ENCODE measurements at regions not wholly inside any gene's neighbourhood (a gene's known extent, or its start where the extent isn't known, plus 50 kb on each side); places are given as distances from the start of the nearest gene placed in this dataset.

- H3K4me3 ChIP-seq, result no peak overlapping the region
- no peaks in the 10 kb centered on the region for H3K36me3 ChIP-seq
- H3K9me3 ChIP-seq, result no peaks in the 10 kb centered on the region
- ATAC-seq, result peak in 1 of 2 donors; percentile 25
- no peak for DNase-seq
- in situ Hi-C loops (cut with MboI; ENCODE audit: low sequenced_read_pairs in 4 of 4), result loop anchor here in 2 of 4 donors (10.0 kb wide), 2 partner anchors 69 to 79 kb away; no protein-coding TSS in a partner anchor
- peaks cover 22 to 42% of the 10 kb centered on the region in 2 donors for H3K4me1 ChIP-seq
- no peaks in the 10 kb centered on the region for H3K27me3 ChIP-seq
- TF ChIP-seq CTCF (IDR thresholded peaks at IDR 0.05 in 4 of 5, conservative IDR thresholded peaks at IDR 0.05 in 1 of 5) (no peak), POLR2A (IDR thresholded peaks at IDR 0.05) (no peak)
- H3K27ac ChIP-seq, result peak overlapping the region in 2 of 4 donors; percentile 62 to 78
- intact Hi-C loops (cut with DNase I; ENCODE audit: low total_unique reads), result no loop called here
Observed at GRCh38 chr2:111626037-111626864, 257.7 kb downstream of the ANAPC1 start.

GRCh38 chr2:111626865-111627163, 257.2 kb downstream of the ANAPC1 start:
- in situ Hi-C loops (cut with MboI; ENCODE audit: low sequenced_read_pairs in 4 of 4) (loop anchor here in 2 of 4 donors (10.0 kb wide), 2 partner anchors 68 to 78 kb away; no protein-coding TSS in a partner anchor), intact Hi-C loops (cut with DNase I; ENCODE audit: low total_unique reads) (no loop called here)
- Histone ChIP-seq H3K4me3 (no peak overlapping the region), H3K9me3 (no peaks in the 10 kb centered on the region), H3K27me3 (no peaks in the 10 kb centered on the region), H3K27ac (no peak overlapping the region), H3K36me3 (no peaks in the 10 kb centered on the region), H3K4me1 (peaks cover 22 to 42% of the 10 kb centered on the region in 2 donors)
- ATAC-seq (no peak), DNase-seq (no peak)
- TF ChIP-seq POLR2A (IDR thresholded peaks at IDR 0.05) (no peak), CTCF (IDR thresholded peaks at IDR 0.05 in 4 of 5, conservative IDR thresholded peaks at IDR 0.05 in 1 of 5) (no peak)

GRCh38 chr2:111627256-111627655, 256.7 kb downstream of the ANAPC1 start:
- Histone ChIP-seq H3K4me1 (peaks cover 21 to 39% of the 10 kb centered on the region in 2 donors), H3K4me3 (no peak overlapping the region), H3K9me3 (no peaks in the 10 kb centered on the region), H3K27ac (no peak overlapping the region), H3K27me3 (no peaks in the 10 kb centered on the region), H3K36me3 (no peaks in the 10 kb centered on the region)
- in situ Hi-C loops (cut with MboI; ENCODE audit: low sequenced_read_pairs in 4 of 4) (loop anchor here in 2 of 4 donors (10.0 kb wide), 2 partner anchors 68 to 78 kb away; no protein-coding TSS in a partner anchor), intact Hi-C loops (cut with DNase I; ENCODE audit: low total_unique reads) (no loop called here)
- no peak for DNase-seq
- no peak for TF ChIP-seq CTCF (IDR thresholded peaks at IDR 0.05 in 4 of 5, conservative IDR thresholded peaks at IDR 0.05 in 1 of 5)
- TF ChIP-seq POLR2A (IDR thresholded peaks at IDR 0.05), result no peak
- no peak for ATAC-seq

- Histone ChIP-seq H3K4me3 (no peak overlapping the region), H3K27me3 (no peaks in the 10 kb centered on the region), H3K27ac (no peak overlapping the region), H3K4me1 (peaks cover 22 to 29% of the 10 kb centered on the region in 2 donors), H3K36me3 (no peaks in the 10 kb centered on the region), H3K9me3 (no peaks in the 10 kb centered on the region)
- intact Hi-C loops (cut with DNase I; ENCODE audit: low total_unique reads), result no loop called here
- in situ Hi-C loops (cut with MboI; ENCODE audit: low sequenced_read_pairs in 4 of 4), result loop anchor here in 2 of 4 donors (10.0 kb wide), 2 partner anchors 67 to 77 kb away; no protein-coding TSS in a partner anchor
- ATAC-seq (no peak), DNase-seq (no peak)
- TF ChIP-seq CTCF (IDR thresholded peaks at IDR 0.05 in 4 of 5, conservative IDR thresholded peaks at IDR 0.05 in 1 of 5), result no peak
- no peak for TF ChIP-seq POLR2A (IDR thresholded peaks at IDR 0.05)
Observed at GRCh38 chr2:111628221-111628620, 255.8 kb downstream of the ANAPC1 start.
